ENCODE measurements at regions not wholly inside any gene's neighbourhood (a gene's known extent, or its start where the extent isn't known, plus 50 kb on each side); places are given as distances from the start of the nearest gene placed in this dataset.

GRCh38 chr3:44125246-44125645 lies 116.4 kb upstream of the TOPAZ1 start:
- no peak overlapping the region for H3K4me3 ChIP-seq
- TF ChIP-seq CTCF (IDR thresholded peaks at IDR 0.05) (no peak), POLR2AphosphoS5 (IDR thresholded peaks at IDR 0.05) (no peak), EP300 (IDR thresholded peaks at IDR 0.05) (no peak), POLR2A (IDR thresholded peaks at IDR 0.05) (no peak)
- H3K9me3 ChIP-seq, result no peaks in the 10 kb centered on the region
- 89 to 100% methylated on average over 2 of the region's 2 CpGs for WGBS, 2 donors (ENCODE audit: low coverage in 1 of 2)
- H3K36me3 ChIP-seq, result no peaks in the 10 kb centered on the region
- H3K4me1 ChIP-seq, result no peaks in the 10 kb centered on the region
- ATAC-seq, result no peak
- no peak overlapping the region for H3K27ac ChIP-seq
- H3K27me3 ChIP-seq, result peaks cover 7% of the 10 kb centered on the region

GRCh38 chr3:44125882-44126281 lies 115.8 kb upstream of the TOPAZ1 start:
- TF ChIP-seq POLR2A (IDR thresholded peaks at IDR 0.05), result no peak
- no peak for TF ChIP-seq EP300 (IDR thresholded peaks at IDR 0.05)
- no peak for TF ChIP-seq CTCF (IDR thresholded peaks at IDR 0.05)
- TF ChIP-seq POLR2AphosphoS5 (IDR thresholded peaks at IDR 0.05), result no peak
- no peaks in the 10 kb centered on the region for H3K36me3 ChIP-seq
- peaks cover 7% of the 10 kb centered on the region for H3K27me3 ChIP-seq
- ATAC-seq, result no peak
- no peaks in the 10 kb centered on the region for H3K4me1 ChIP-seq
- H3K9me3 ChIP-seq, result no peaks in the 10 kb centered on the region
- H3K27ac ChIP-seq, result no peak overlapping the region
- no peak overlapping the region for H3K4me3 ChIP-seq
- WGBS, 2 donors (ENCODE audit: low coverage in 1 of 2), result 8 to 100% methylated on average over 1 of the region's 4 CpGs

- 56 to 58% methylated on average over 2 to 3 of the region's 7 CpGs for WGBS, 2 donors (ENCODE audit: low coverage in 1 of 2)
- Histone ChIP-seq H3K4me3 (no peak overlapping the region), H3K9me3 (no peaks in the 10 kb centered on the region), H3K27me3 (peaks cover 3% of the 10 kb centered on the region), H3K4me1 (no peaks in the 10 kb centered on the region), H3K27ac (no peak overlapping the region), H3K36me3 (no peaks in the 10 kb centered on the region)
- TF ChIP-seq POLR2A (IDR thresholded peaks at IDR 0.05) (no peak), EP300 (IDR thresholded peaks at IDR 0.05) (no peak), CTCF (IDR thresholded peaks at IDR 0.05) (no peak), POLR2AphosphoS5 (IDR thresholded peaks at IDR 0.05) (no peak)
- no peak for ATAC-seq
Measured at GRCh38 chr3:44128057-44128775, 113.5 kb upstream of the TOPAZ1 start.

GRCh38 chr3:44130249-44130648 lies 111.4 kb upstream of the TOPAZ1 start:
- TF ChIP-seq POLR2A (IDR thresholded peaks at IDR 0.05) (no peak), POLR2AphosphoS5 (IDR thresholded peaks at IDR 0.05) (no peak), CTCF (IDR thresholded peaks at IDR 0.05) (no peak), EP300 (IDR thresholded peaks at IDR 0.05) (no peak)
- WGBS, 2 donors (ENCODE audit: low coverage in 1 of 2), result 61 to 82% methylated on average over 3 to 4 of the region's 4 CpGs
- Histone ChIP-seq H3K27ac (no peak overlapping the region), H3K36me3 (no peaks in the 10 kb centered on the region), H3K4me1 (no peaks in the 10 kb centered on the region), H3K9me3 (no peaks in the 10 kb centered on the region), H3K4me3 (no peak overlapping the region), H3K27me3 (peaks cover 8% of the 10 kb centered on the region)
- no peak for ATAC-seq

- Histone ChIP-seq H3K27me3 (peaks cover 15% of the 10 kb centered on the region), H3K36me3 (no peaks in the 10 kb centered on the region), H3K4me1 (no peaks in the 10 kb centered on the region), H3K4me3 (no peak overlapping the region), H3K9me3 (no peaks in the 10 kb centered on the region), H3K27ac (no peak overlapping the region)
- 73 to 94% methylated on average over 3 to 4 of the region's 4 CpGs for WGBS, 2 donors (ENCODE audit: low coverage in 1 of 2)
- TF ChIP-seq EP300 (IDR thresholded peaks at IDR 0.05) (no peak), CTCF (IDR thresholded peaks at IDR 0.05) (no peak), POLR2AphosphoS5 (IDR thresholded peaks at IDR 0.05) (no peak), POLR2A (IDR thresholded peaks at IDR 0.05) (no peak)
- no peak for ATAC-seq
Measured at GRCh38 chr3:44132061-44132460, 109.6 kb upstream of the TOPAZ1 start.

Measured in gastroesophageal sphincter (tissue), 4 donors.